ENCODE measurements at regions not wholly inside any gene's neighbourhood (a gene's known extent, or its start where the extent isn't known, plus 50 kb on each side); places are given as distances from the start of the nearest gene placed in this dataset.

- no peak for DNase-seq (ENCODE audit: low read depth in 2 of 2)
Measured at GRCh38 chr5:109469896-109470662, 60.3 kb upstream of the PJA2 start.

GRCh38 chr5:109468737-109469420, 59.1 kb upstream of the PJA2 start:
- DNase-seq (ENCODE audit: low read depth in 2 of 2): peak; percentile 50 to 52

- DNase-seq (ENCODE audit: low read depth in 2 of 2): no peak
Measured at GRCh38 chr5:109468288-109468676, 58.5 kb upstream of the PJA2 start.

- DNase-seq (ENCODE audit: low read depth in 2 of 2): no peak
Measured at GRCh38 chr5:109467058-109467457, 57.3 kb upstream of the PJA2 start.
